MM.1S (cell line): ENCODE measurements at regions not wholly inside any gene's neighbourhood (a gene's known extent, or its start where the extent isn't known, plus 50 kb on each side); places are given as distances from the start of the nearest gene placed in this dataset.

Experiments
- CTCF ChIP-seq: fragments of 300-600 bp; sonication (generic); IDR thresholded peaks from 2 replicates; pipeline ENCODE4 v1.5.1; 2016; ENCODE audit warnings: antibody characterized with exemption, low read length, mixed read lengths
- EZH2 ChIP-seq: fragments of 300-600 bp; sonication (generic); optimal IDR thresholded peaks from 2 replicates; pipeline ENCODE3; 2017; ENCODE audit warnings: low read depth, mild to moderate bottlenecking, antibody characterized with exemption, low read length, mixed read lengths
- EZH2phosphoT487 ChIP-seq: fragments of 300-600 bp; sonication (generic); IDR thresholded peaks from 2 replicates; pipeline ENCODE4 v1.6.1; 2018; ENCODE audit warnings: antibody characterized with exemption, low read length

- TF ChIP-seq CTCF = no peak
- TF ChIP-seq EZH2 = no peak
- no peak for TF ChIP-seq EZH2phosphoT487
Measured at GRCh38 chr14:34120185-34120977, 169.5 kb upstream of the EGLN3 start.
